BJ (cell line): ENCODE measurements at regions not wholly inside any gene's neighbourhood (a gene's known extent, or its start where the extent isn't known, plus 50 kb on each side); places are given as distances from the start of the nearest gene placed in this dataset.

Experiments
- CTCF ChIA-PET: fragments of 350-600 bp; formaldehyde crosslinking; extraction: SDS; loops from one replicate; lab custom pipeline; 2021; ENCODE audit warnings: antibody characterized with exemption, inconsistent platforms; lab: Yijun Ruan, JAX
- POLR2A ChIA-PET: fragments of 300-600 bp; sonication (Branson Sonifier 250); formaldehyde crosslinking; extraction: SDS; loops from one replicate; lab custom pipeline; 2021; ENCODE audit warnings: antibody characterized with exemption; lab: Charles Lee
- DNase-seq: peaks from one replicate; pipeline ENCODE4 v3.0.0-alpha.2; 2011; ENCODE audit warnings: low read depth
- H3K27me3 ChIP-seq: 2 replicates; pipeline ENCODE4 v1.6.0; 2011; ENCODE audit warnings: low read length; ENCODE audit not compliant: control insufficient read depth, insufficient read depth
- H3K36me3 ChIP-seq: 2 replicates; pipeline ENCODE4 v1.5.1; 2011; ENCODE audit warnings: low read length; ENCODE audit not compliant: control insufficient read depth, insufficient read depth
- H3K4me3 ChIP-seq: 2 replicates; pipeline ENCODE4 v1.5.1; 2011; ENCODE audit warnings: low read depth, mild to moderate bottlenecking, control low read depth, low read length
- TF ChIP-seq, protein P1 (sequence below): IDR thresholded peaks from 2 replicates; pipeline ENCODE4 v1.5.1; 2011; ENCODE audit warnings: low read depth, mild to moderate bottlenecking, control low read depth, inconsistent platforms, low read length, moderate library complexity; ENCODE audit not compliant: insufficient read depth

DNA sequence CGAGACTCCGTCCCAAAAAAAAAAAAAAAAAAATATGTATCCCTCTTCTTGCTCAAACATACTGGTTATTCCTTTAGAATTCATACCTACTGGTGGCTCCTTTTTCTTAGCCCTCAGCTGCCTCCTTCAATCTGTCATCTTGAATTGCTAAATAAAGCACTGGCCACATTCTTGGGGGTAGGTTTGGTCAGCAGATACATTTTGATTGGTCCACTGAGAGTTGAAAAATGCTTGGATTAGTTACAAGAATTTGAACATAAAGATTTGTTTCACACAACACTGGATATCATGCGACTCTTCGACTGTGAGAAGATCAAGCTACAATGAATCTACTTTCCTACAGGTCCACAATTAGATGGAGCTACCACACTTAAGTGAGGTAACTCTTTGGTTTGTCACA, 906.1 kb upstream of the SLC39A10 start:
- CTCF ChIA-PET, result no interaction called here
- TF ChIP-seq, protein P1, sequence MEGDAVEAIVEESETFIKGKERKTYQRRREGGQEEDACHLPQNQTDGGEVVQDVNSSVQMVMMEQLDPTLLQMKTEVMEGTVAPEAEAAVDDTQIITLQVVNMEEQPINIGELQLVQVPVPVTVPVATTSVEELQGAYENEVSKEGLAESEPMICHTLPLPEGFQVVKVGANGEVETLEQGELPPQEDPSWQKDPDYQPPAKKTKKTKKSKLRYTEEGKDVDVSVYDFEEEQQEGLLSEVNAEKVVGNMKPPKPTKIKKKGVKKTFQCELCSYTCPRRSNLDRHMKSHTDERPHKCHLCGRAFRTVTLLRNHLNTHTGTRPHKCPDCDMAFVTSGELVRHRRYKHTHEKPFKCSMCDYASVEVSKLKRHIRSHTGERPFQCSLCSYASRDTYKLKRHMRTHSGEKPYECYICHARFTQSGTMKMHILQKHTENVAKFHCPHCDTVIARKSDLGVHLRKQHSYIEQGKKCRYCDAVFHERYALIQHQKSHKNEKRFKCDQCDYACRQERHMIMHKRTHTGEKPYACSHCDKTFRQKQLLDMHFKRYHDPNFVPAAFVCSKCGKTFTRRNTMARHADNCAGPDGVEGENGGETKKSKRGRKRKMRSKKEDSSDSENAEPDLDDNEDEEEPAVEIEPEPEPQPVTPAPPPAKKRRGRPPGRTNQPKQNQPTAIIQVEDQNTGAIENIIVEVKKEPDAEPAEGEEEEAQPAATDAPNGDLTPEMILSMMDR, result no peak
- no peak overlapping the region for H3K4me3 ChIP-seq
- no peak for DNase-seq
- POLR2A ChIA-PET, result no interaction called here
- H3K27me3 ChIP-seq, result no peaks in the 10 kb centered on the region
- no peaks in the 10 kb centered on the region for H3K36me3 ChIP-seq

DNA sequence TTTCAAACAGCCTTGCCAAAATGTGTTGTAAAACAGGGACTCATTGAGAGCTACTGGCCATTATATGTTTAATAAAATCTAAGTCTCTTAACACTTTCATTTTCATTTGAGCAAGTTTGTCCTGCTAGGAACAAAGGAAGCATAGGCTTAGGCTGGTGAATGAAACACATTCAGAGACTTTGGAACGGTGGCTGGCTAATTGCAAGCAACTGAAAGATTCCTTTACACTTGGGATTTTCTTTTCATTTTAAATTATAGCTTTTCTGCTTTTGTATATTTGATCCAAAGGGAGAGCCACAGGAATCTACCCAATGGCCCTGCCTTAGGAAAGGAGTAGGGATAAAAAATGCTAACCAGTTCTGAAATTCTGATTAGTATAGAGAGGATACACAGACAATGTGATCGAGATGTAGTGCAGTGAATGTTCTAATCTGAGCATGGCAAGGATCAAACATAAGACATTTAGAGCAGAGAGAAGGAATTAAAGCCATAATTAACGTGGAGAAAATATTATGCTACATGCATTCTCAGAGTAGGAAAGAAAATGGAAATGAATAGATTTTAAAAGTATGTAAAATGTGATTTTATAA, 911.4 kb upstream of the SLC39A10 start:
- no peak for DNase-seq
- Histone ChIP-seq H3K36me3 (no peaks in the 10 kb centered on the region), H3K27me3 (no peaks in the 10 kb centered on the region), H3K4me3 (no peak overlapping the region)
- CTCF ChIA-PET, result no interaction called here
- TF ChIP-seq, protein P1, result no peak
- POLR2A ChIA-PET, result no interaction called here

DNA sequence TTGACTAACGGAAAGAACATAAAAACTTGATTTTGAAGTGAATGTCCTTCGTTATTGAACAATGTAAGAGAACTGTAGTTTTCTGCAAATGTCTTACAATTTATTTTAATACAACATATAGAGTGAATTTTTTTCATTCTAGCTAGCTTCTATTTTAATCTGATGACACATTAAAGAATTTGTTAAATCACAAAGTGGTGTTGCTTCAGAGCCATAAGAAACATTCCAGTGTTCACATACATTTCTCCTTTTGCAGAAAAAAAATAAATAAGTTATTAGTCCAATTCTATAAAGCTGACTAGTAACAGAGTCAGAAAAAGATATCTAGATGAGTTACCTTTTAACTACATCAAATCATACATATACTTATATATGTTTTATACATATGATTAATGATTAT, 914.3 kb upstream of the SLC39A10 start:
- TF ChIP-seq, protein P1, result no peak
- Histone ChIP-seq H3K36me3 (no peaks in the 10 kb centered on the region), H3K4me3 (no peak overlapping the region), H3K27me3 (no peaks in the 10 kb centered on the region)
- no peak for DNase-seq
- ChIA-PET POLR2A (no interaction called here), CTCF (no interaction called here)

DNA sequence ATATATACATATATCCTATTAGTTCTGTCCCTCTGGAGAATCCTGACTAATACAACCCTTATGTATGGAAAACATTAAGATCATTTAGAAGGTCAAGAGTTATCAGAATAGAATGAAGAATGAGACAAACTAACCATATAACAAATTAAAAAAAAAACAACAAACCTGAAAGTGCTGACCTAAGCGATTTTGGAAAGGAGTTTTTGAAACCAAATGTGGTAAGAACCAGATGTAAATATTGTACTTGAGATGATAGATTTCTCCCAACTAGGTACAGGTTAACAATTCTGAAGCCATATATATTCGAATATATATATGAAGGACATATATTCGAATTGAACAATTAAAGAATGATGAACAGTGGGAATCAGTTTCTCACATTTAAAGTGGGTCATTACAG, 917.8 kb upstream of the SLC39A10 start:
- no peak overlapping the region for H3K4me3 ChIP-seq
- no peaks in the 10 kb centered on the region for H3K36me3 ChIP-seq
- no peaks in the 10 kb centered on the region for H3K27me3 ChIP-seq
- POLR2A ChIA-PET, result no interaction called here
- DNase-seq, result no peak
- CTCF ChIA-PET, result no interaction called here
- TF ChIP-seq, protein P1, result no peak

DNA sequence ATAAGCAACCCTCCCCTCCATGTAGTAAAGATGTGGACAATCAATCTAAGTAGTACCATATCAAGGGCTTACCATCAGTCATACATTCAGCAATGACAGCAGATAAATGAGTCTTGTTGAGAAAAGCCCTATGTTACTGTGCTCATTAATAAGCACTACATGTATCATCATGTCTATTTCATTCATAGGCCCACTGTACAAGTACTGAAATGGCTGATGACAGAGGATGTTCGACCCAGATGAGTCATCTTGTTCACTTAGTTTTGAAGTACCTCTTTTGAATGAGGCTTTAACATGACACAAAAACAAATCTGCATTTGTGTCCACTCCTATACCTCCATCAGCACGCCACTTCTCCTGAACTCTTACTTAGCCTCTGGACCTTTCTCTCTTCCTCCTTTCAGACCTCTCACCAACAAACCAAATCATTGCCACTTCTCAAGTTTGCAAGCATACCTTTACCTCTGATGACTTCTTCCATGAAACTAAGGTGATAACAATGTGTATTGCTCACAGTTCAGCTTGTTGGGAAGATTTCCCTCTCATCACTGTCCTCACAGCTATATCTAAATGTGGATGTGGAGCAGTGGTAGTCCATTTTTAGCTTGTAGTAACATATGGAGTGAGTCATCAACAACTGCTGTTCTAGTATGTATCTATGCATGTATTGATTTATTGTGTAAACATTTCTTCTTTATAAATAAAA, 921.0 kb upstream of the SLC39A10 start:
- POLR2A ChIA-PET, result no interaction called here
- H3K36me3 ChIP-seq, result no peaks in the 10 kb centered on the region
- H3K4me3 ChIP-seq, result no peak overlapping the region
- H3K27me3 ChIP-seq, result no peaks in the 10 kb centered on the region
- no peak for DNase-seq
- TF ChIP-seq, protein P1, result no peak
- CTCF ChIA-PET, result no interaction called here
